NCI-H526 treated with DMSO at 0.1 percent for 48 hours (cell line): ENCODE measurements at regions not wholly inside any gene's neighbourhood (a gene's known extent, or its start where the extent isn't known, plus 50 kb on each side); places are given as distances from the start of the nearest gene placed in this dataset.

Experiments used
- DNase-seq: peaks from one replicate; lab custom pipeline; 2025; lab: John Stamatoyannopoulos, UW

- no peak for DNase-seq
These were observed 100.3 kb upstream of the C1orf87 start for GRCh38 chr1:60173729-60174505.

- no peak for DNase-seq
These were observed 99.4 kb upstream of the C1orf87 start for GRCh38 chr1:60173006-60173405.

DNA sequence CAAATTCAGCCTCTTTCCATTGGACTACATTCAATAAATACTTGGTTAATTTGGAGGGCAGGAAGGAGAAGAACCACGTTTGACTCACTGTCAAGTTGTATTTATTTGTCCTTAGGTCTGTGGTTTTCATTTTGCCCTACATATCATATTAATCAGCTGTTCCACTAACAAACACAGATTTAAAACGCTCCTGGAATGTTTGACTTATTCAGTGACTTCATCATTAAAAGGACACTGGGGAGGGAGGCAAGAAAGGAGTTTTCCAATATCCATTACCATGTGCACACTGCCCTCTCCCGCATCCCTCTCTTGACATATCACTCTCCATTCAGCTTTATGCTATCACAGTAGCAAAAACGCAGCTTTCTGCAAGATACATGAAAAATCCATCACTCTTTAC lies 98.2 kb upstream of the C1orf87 start:
- no peak for DNase-seq

- DNase-seq = no peak
These were observed 97.1 kb upstream of the C1orf87 start for GRCh38 chr1:60170709-60171108.

GRCh38 chr1:60169206-60169605 lies 95.6 kb upstream of the C1orf87 start:
- DNase-seq = no peak

GRCh38 chr1:60162936-60163335 lies 89.4 kb upstream of the C1orf87 start:
- DNase-seq = no peak

DNA sequence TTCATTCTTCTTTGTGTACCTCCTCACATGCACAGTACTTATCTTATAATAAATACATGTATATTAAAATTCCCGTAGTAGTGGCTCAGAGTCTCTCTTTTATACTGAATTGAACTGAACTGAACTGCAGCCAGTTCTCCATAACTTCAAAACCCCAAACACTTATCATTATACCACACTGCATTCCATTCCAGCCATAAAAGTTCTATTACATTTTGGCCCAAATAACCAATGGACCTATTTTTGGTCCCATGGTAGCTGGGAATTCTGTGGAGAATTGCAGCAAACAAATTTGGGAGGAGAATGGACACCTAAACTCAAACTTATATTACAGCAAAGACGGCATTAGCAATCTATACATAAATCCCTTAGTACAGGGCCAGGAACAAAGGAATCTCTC lies 86.6 kb upstream of the C1orf87 start:
- no peak for DNase-seq

DNA sequence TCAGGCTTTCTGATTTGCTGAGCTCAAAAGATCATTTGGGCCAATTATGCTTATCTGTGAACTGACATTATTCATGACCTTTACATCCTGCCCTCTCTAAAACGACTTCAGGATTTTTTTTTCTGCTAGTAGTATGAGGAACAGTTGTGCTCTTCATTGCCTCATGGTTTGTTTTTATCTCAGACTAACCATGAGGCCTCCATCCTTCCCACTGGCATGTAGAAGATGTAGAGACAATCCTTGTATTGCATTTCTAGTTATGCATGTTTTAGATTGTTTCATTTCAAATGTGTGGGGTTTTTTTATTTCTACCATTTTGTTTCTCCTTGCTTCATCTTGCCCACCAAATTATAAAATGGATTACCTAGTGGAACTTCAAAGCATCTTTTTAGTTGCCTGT lies 82.8 kb upstream of the C1orf87 start:
- no peak for DNase-seq

GRCh38 chr1:60153961-60154360 lies 80.4 kb upstream of the C1orf87 start:
- DNase-seq = no peak

GRCh38 chr1:60152891-60153290 lies 79.3 kb upstream of the C1orf87 start:
- DNase-seq = no peak

DNA sequence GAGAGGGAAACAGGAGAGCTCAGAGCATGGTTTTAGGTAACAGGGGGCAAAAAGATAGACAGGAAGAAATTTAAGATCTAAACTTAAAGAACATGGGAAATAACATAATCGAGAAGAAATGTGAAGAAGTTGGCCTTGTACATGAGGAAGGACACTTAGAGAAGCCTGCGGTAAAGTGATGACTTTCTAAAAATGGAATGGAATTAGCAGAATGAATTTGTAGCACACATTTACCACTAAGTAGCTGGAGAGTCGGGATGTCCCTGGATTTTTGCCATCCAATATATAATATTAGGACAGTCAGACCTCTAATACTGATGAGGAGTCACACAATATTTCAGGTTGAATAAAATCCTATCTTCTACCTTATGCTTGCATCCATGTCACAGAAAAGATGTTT lies 77.7 kb upstream of the C1orf87 start:
- DNase-seq = no peak

- DNase-seq = no peak
These were observed 75.7 kb upstream of the C1orf87 start for GRCh38 chr1:60149251-60149650.

- DNase-seq = no peak
These were observed 73.3 kb upstream of the C1orf87 start for GRCh38 chr1:60146884-60147283.

GRCh38 chr1:60145771-60146170 lies 72.2 kb upstream of the C1orf87 start:
- DNase-seq = no peak

DNA sequence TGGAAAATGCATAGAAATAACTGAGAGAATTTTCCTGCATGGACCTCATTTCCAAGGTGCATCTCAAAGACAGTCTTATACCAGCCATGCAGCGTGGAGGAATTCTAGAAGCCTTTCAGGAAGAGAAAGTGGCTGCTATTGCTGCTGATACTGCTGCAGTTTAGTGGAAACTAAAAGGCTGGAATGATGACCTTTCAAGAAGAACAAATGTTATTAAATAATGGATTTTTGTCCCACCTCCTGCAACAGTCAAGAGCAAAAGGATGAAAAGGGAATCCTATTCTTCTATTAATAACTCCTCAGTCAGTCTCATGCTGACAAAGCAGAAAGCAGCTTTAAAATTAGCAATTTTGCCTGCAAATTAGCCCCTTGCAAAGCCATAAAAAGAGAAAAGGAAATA lies 68.2 kb upstream of the C1orf87 start:
- no peak for DNase-seq

DNA sequence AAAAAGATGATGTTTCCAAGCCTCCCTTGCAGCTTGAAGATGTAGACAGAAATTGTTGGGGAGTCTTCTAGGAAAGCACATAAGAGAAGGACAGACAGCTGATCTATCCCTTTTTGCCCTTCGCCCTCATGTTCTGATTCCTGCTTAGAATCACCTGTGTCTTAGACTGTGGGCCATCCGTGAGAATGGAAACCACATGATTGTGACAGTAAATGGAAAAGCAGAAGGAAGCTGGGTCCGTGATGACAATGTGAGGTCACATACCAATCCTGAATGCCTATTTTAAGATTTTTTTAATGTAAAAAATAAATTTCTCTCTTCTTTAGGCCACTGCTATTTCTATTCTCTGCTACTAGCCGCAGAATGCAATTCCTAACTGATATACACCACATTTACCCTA lies 67.7 kb upstream of the C1orf87 start:
- DNase-seq = no peak

DNA sequence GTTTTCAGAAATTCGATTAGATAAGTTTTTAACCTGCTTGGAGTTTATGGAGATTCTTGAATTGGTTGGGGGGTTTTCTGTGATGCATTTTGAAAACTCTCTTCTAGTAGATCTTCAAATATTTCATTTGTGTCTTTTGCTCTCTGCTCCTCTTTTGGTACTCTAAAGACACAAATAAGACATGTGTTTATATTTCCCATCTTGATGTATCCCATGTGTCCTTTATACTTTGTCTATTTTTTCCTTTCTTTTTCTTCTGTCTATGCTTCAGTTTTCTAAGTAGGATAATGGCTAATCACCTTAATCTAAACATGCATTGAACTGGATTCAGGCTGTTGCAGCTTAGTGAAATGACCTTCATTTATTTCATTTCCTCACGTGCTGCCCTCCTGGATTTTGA lies 63.8 kb upstream of the C1orf87 start:
- DNase-seq = no peak

DNA sequence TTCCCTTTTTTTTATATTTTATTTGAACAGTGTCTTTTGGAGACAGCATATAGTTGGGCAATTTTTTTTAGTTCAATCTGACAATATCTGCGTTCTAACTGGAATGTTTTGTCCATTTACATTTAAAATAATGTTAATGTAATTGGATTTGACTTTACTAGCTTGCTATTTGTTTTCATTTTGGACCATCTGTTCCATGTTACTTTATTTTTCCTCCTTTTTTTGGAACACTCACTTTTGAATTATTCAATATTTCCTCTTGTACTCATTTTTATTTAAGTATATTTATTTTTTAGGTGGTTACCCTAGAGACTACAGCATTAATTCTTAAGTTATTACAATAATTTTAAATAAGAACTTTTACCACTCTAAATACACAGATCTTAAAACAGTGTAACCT lies 62.8 kb upstream of the C1orf87 start:
- DNase-seq = no peak

- no peak for DNase-seq
These were observed 61.1 kb upstream of the C1orf87 start for GRCh38 chr1:60134716-60135115.

GRCh38 chr1:60133848-60134247 lies 60.3 kb upstream of the C1orf87 start:
- DNase-seq = no peak

DNA sequence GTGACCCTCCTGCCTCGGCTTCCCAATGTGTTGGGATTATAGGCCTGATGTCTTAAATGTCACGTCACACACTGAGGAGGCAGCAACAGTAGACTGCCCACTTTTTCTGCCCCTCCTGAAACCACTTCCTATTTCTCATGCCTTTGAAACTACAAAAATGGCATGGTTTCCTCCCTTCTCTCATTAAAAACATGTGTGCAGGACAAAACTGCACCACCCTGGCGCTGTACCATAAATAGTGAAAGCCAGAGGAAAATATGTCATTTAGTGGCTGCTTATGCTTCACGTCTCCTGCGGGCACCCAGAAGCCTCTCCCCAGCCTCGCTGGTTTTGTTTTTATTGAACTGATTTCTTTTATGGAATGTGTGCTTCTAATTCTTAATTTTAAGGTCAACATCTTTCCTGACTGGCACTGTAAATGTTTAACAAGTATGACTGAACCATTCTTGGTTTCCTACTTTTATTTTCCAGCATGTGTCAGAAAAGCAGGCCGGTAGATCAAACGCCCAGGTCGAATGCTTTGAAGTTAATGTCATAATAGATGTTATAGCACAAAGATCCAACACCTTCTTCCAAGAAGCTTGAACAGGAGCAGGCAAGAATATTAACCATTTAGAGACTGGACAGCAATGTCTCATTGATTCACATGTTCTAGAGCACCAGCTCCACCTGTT lies 59.6 kb upstream of the C1orf87 start:
- no peak for DNase-seq

- DNase-seq = no peak
These were observed 58.5 kb upstream of the C1orf87 start for GRCh38 chr1:60132108-60132507.

DNA sequence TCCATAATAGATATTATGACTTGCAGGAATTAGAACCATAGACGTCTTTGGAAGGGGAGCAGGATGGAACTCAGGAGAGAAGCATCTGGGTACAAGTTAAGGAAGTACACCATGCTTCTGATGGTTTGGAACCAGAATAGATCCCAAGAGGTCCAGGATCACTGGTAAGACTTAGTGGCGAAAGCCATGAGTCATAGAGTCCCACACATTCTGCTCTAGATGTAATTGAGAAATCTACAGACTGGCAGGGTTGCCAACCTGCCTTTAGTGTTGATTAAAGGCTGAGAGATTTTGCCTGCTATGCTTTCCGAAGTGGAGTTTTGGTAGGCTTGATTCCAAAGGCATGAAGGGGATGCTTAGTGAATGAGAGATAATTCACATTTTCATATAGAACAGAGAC lies 57.1 kb upstream of the C1orf87 start:
- DNase-seq = no peak

- no peak for DNase-seq
These were observed 56.3 kb upstream of the C1orf87 start for GRCh38 chr1:60129911-60130310.
